Progenitor cell of endocrine pancreas (in vitro differentiated cells): ENCODE measurements at regions not wholly inside any gene's neighbourhood (a gene's known extent, or its start where the extent isn't known, plus 50 kb on each side); places are given as distances from the start of the nearest gene placed in this dataset.

Source experiments
- DNase-seq: peaks from one replicate; pipeline ENCODE4 v3.0.0; 2021; ENCODE audit warnings: low spot score; ENCODE audit not compliant: unreplicated experiment
- H3K27ac Mint-ChIP-seq: 2 replicates; pipeline ENCODE4 v1.8.0; 2021; ENCODE audit warnings: mild to moderate bottlenecking, moderate library complexity, mixed read lengths
- H3K27me3 Mint-ChIP-seq: 2 replicates; pipeline ENCODE4 v1.8.0; 2021; ENCODE audit warnings: mixed read lengths
- H3K36me3 Mint-ChIP-seq: 2 replicates; pipeline ENCODE4 v1.8.0; 2022; ENCODE audit warnings: mixed read lengths; ENCODE audit not compliant: insufficient read depth
- H3K4me1 Mint-ChIP-seq: 2 replicates; pipeline ENCODE4 v1.8.0; 2021; ENCODE audit warnings: low read depth, mixed read lengths
- H3K4me3 Mint-ChIP-seq: 2 replicates; pipeline ENCODE4 v1.8.0; 2021; ENCODE audit warnings: low read depth, mild to moderate bottlenecking, moderate library complexity, mixed read lengths
- H3K9me3 Mint-ChIP-seq: 2 replicates; pipeline ENCODE4 v1.8.0; 2021; ENCODE audit warnings: low read depth, mixed read lengths
- CTCF ChIP-seq: fragments of 200-600 bp; sonication (generic); IDR thresholded peaks from one replicate; pipeline ENCODE4 v1.5.0; 2021; ENCODE audit warnings: antibody characterized with exemption, mild to moderate bottlenecking; ENCODE audit not compliant: unreplicated experiment

GRCh38 chr12:34290381-34290995 lies 268.2 kb downstream of the ALG10 start:
- no peak overlapping the region for H3K4me3 Mint-ChIP-seq
- H3K9me3 Mint-ChIP-seq = peaks cover 88% of the 10 kb centered on the region
- no peak for DNase-seq
- no peak for TF ChIP-seq CTCF
- H3K36me3 Mint-ChIP-seq = peaks cover 23% of the 10 kb centered on the region
- no peak overlapping the region for H3K27ac Mint-ChIP-seq
- no peaks in the 10 kb centered on the region for H3K27me3 Mint-ChIP-seq
- H3K4me1 Mint-ChIP-seq = no peaks in the 10 kb centered on the region

- Mint-ChIP-seq H3K27ac (no peak overlapping the region), H3K4me1 (no peaks in the 10 kb centered on the region), H3K4me3 (no peak overlapping the region), H3K27me3 (no peaks in the 10 kb centered on the region), H3K36me3 (peaks cover 22% of the 10 kb centered on the region), H3K9me3 (peaks cover 88% of the 10 kb centered on the region)
- DNase-seq = peak; percentile 9
- TF ChIP-seq CTCF = no peak
Observed at GRCh38 chr12:34291001-34291400, 268.7 kb downstream of the ALG10 start.

GRCh38 chr12:34291426-34291901 lies 269.2 kb downstream of the ALG10 start:
- peaks cover 22% of the 10 kb centered on the region for H3K36me3 Mint-ChIP-seq
- no peaks in the 10 kb centered on the region for H3K27me3 Mint-ChIP-seq
- H3K4me1 Mint-ChIP-seq = no peaks in the 10 kb centered on the region
- peaks cover 88% of the 10 kb centered on the region for H3K9me3 Mint-ChIP-seq
- DNase-seq = no peak
- H3K4me3 Mint-ChIP-seq = no peak overlapping the region
- TF ChIP-seq CTCF = no peak
- H3K27ac Mint-ChIP-seq = no peak overlapping the region

GRCh38 chr12:34292736-34293625 lies 270.7 kb downstream of the ALG10 start:
- Mint-ChIP-seq H3K4me3 (no peak overlapping the region), H3K9me3 (peaks cover 87% of the 10 kb centered on the region), H3K4me1 (no peaks in the 10 kb centered on the region), H3K36me3 (peaks cover 25% of the 10 kb centered on the region), H3K27ac (no peak overlapping the region), H3K27me3 (no peaks in the 10 kb centered on the region)
- DNase-seq = no peak
- TF ChIP-seq CTCF = no peak

- no peak for DNase-seq
- Mint-ChIP-seq H3K36me3 (peaks cover 27% of the 10 kb centered on the region), H3K9me3 (peaks cover 86% of the 10 kb centered on the region), H3K4me1 (no peaks in the 10 kb centered on the region), H3K27me3 (no peaks in the 10 kb centered on the region), H3K27ac (no peak overlapping the region), H3K4me3 (no peak overlapping the region)
- no peak for TF ChIP-seq CTCF
Observed at GRCh38 chr12:34294137-34294536, 271.8 kb downstream of the ALG10 start.
